Neutrophil (primary cell): ENCODE measurements at regions not wholly inside any gene's neighbourhood (a gene's known extent, or its start where the extent isn't known, plus 50 kb on each side); places are given as distances from the start of the nearest gene placed in this dataset.

Experiments used
- H3K27ac ChIP-seq: fragments of 200-600 bp; sonication (generic); 2 replicates; pipeline ENCODE4 v1.5.1; 2016; ENCODE audit warnings: mild to moderate bottlenecking, moderate library complexity
- H3K27me3 ChIP-seq: fragments of 200-600 bp; sonication (generic); 2 replicates; pipeline ENCODE4 v1.6.0; 2016; ENCODE audit warnings: mild to moderate bottlenecking
- H3K36me3 ChIP-seq: fragments of 200-600 bp; sonication (generic); 2 replicates; pipeline ENCODE4 v1.5.1; 2017
- H3K4me1 ChIP-seq, 2 experiments: fragments of 200-600 bp in 1 of 2; sonication (generic) in 1 of 2; 1 replicate in 1 of 2; 2 replicates in 1 of 2; pipeline versions ENCODE4 v1.5.1 to v1.6.1; 2013 to 2016; ENCODE audit warnings: low read depth in 1 of 2, low read length in 1 of 2, mild to moderate bottlenecking in 1 of 2, moderate library complexity in 1 of 2; ENCODE audit not compliant: control insufficient read depth in 1 of 2, insufficient read depth in 1 of 2
- H3K4me3 ChIP-seq, 2 experiments: fragments of 200-600 bp in 1 of 2; sonication (generic) in 1 of 2; 1 replicate in 1 of 2; 2 replicates in 1 of 2; pipeline ENCODE4 v1.5.1; 2013 to 2016; ENCODE audit warnings: low read depth in 1 of 2, low read length in 1 of 2, mild to moderate bottlenecking in 1 of 2, moderate library complexity in 1 of 2
- H3K9me3 ChIP-seq: fragments of 200-600 bp; sonication (generic); 2 replicates; pipeline ENCODE4 v1.5.1; 2016
- TF ChIP-seq, protein P1 (sequence below): fragments of 200-600 bp; sonication (generic); IDR thresholded peaks from 2 replicates; pipeline ENCODE4 v1.5.1; 2016; ENCODE audit warnings: antibody characterized with exemption

DNA sequence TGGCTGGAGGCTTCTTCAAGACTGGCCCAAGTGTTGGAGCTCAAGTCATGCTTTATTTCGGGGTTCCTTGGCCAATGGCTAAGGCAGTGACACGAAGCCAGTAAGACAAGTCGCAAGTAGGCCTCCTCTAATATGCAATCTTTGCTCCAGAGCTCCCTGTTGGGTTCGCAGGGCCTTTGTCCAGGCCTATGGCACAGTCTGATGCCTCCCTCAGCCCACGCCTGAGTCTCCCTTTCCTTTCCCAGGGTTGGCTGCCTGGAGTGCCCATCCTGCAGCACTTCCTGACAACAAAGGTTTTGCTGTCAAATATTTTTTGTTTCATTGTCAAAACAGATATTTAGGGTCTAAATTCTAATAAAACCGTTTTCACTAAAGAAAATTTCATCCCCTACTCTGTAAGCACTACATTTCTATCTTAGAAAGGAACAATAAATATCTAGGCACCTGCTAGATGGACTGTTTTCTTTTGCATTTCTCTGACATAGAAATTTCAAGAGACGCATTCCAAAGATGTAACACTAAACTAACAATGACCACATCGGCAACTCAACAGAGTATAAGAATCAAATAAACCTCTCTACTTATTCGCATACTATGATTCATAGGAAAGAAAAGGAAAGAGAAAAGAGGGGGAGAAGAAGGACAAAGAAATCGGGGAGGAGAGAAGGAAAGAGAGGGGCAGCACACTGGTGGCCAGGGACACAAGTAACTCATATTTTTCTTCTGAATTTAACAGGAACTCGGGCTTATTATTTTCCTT, 393.1 kb upstream of the ATP11B start:
- H3K4me3 ChIP-seq: no peak overlapping the region

GRCh38 chr3:182400838-182401237, 392.5 kb upstream of the ATP11B start:
- TF ChIP-seq, protein P1, sequence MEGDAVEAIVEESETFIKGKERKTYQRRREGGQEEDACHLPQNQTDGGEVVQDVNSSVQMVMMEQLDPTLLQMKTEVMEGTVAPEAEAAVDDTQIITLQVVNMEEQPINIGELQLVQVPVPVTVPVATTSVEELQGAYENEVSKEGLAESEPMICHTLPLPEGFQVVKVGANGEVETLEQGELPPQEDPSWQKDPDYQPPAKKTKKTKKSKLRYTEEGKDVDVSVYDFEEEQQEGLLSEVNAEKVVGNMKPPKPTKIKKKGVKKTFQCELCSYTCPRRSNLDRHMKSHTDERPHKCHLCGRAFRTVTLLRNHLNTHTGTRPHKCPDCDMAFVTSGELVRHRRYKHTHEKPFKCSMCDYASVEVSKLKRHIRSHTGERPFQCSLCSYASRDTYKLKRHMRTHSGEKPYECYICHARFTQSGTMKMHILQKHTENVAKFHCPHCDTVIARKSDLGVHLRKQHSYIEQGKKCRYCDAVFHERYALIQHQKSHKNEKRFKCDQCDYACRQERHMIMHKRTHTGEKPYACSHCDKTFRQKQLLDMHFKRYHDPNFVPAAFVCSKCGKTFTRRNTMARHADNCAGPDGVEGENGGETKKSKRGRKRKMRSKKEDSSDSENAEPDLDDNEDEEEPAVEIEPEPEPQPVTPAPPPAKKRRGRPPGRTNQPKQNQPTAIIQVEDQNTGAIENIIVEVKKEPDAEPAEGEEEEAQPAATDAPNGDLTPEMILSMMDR: no peak
- no peaks in the 10 kb centered on the region for H3K27me3 ChIP-seq
- H3K27ac ChIP-seq: no peak overlapping the region
- H3K36me3 ChIP-seq: no peaks in the 10 kb centered on the region
- no peaks in the 10 kb centered on the region for H3K4me1 ChIP-seq
- no peaks in the 10 kb centered on the region for H3K9me3 ChIP-seq
- H3K4me3 ChIP-seq: no peak overlapping the region

More for the DNA sequence above, 393.1 kb upstream of the ATP11B start:
- H3K27me3 ChIP-seq: no peaks in the 10 kb centered on the region
- H3K36me3 ChIP-seq: no peaks in the 10 kb centered on the region
- H3K27ac ChIP-seq: no peak overlapping the region
- no peaks in the 10 kb centered on the region for H3K4me1 ChIP-seq
- H3K9me3 ChIP-seq: no peaks in the 10 kb centered on the region
- TF ChIP-seq, protein P1: no peak

DNA sequence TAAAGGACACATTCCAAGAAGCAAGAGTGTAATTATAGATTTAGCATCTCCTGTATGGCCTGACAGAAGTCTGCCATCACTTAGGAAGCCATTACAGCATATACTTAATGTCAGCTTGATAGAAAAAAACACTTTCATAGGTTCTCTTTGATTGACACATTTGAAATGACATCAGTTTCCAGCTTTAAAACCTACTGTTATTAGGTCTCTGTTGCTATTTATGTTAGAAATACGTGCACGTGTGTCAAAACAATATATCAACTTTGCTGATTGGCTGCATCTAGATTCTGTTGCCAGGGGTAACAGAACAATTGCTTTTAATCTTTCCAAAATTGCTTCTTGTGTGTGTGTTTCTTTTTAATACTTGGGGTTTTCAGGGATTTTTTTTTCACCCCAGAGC, 389.3 kb upstream of the ATP11B start:
- Histone ChIP-seq H3K4me1 (no peaks in the 10 kb centered on the region), H3K4me3 (no peak overlapping the region), H3K27ac (no peak overlapping the region), H3K36me3 (no peaks in the 10 kb centered on the region), H3K9me3 (no peaks in the 10 kb centered on the region), H3K27me3 (no peaks in the 10 kb centered on the region)
- TF ChIP-seq, protein P1: no peak

DNA sequence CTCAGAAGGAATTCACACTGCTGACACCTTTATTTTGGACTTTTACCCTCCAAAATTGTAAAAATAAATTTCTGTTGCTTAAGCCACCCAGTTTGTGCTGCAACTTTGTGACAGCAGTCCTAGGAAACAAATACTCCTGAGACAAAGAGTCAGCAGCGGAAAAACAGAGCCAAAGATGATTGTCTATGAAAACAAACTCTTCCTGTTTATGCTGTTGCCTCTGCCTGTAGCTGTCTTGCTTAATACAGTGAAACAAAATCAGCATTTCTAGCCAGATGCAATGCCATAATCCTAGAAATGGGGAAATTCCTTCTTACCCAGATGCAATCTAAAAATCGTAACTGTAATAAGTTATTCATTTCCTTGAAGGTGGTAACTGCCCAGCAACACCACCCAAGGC, 387.5 kb upstream of the ATP11B start:
- no peaks in the 10 kb centered on the region for H3K36me3 ChIP-seq
- no peak overlapping the region for H3K4me3 ChIP-seq
- no peak overlapping the region for H3K27ac ChIP-seq
- TF ChIP-seq, protein P1: no peak
- H3K27me3 ChIP-seq: no peaks in the 10 kb centered on the region
- H3K9me3 ChIP-seq: no peaks in the 10 kb centered on the region
- H3K4me1 ChIP-seq: no peaks in the 10 kb centered on the region

- Histone ChIP-seq H3K27ac (no peak overlapping the region), H3K4me1 (no peaks in the 10 kb centered on the region), H3K4me3 (no peak overlapping the region), H3K27me3 (no peaks in the 10 kb centered on the region), H3K36me3 (no peaks in the 10 kb centered on the region), H3K9me3 (no peaks in the 10 kb centered on the region)
- TF ChIP-seq, protein P1: no peak
Measured at GRCh38 chr3:182406786-182407185, 386.5 kb upstream of the ATP11B start.
